GM21717 (cell line): ENCODE measurements at regions not wholly inside any gene's neighbourhood (a gene's known extent, or its start where the extent isn't known, plus 50 kb on each side); places are given as distances from the start of the nearest gene placed in this dataset.

Experiments used
- ATAC-seq: cut with Tn5 transposase; IDR thresholded peaks from one replicate; pipeline ENCODE4 v1.9.1; 2021; ENCODE audit warnings: mild to moderate bottlenecking, moderate library complexity; ENCODE audit not compliant: unreplicated experiment

- ATAC-seq, result no peak
Observed at GRCh38 chr10:128775743-128776142, 649.5 kb upstream of the MKI67 start.

- ATAC-seq, result no peak
Observed at GRCh38 chr10:128776673-128777252, 650.5 kb upstream of the MKI67 start.

GRCh38 chr10:128777342-128777741, 651.1 kb upstream of the MKI67 start:
- ATAC-seq, result no peak

- no peak for ATAC-seq
Observed at GRCh38 chr10:128779416-128779815, 653.2 kb upstream of the MKI67 start.

GRCh38 chr10:128780156-128780761, 654.0 kb upstream of the MKI67 start:
- no peak for ATAC-seq

- no peak for ATAC-seq
Observed at GRCh38 chr10:128781637-128782036, 655.4 kb upstream of the MKI67 start.

- ATAC-seq, result no peak
Observed at GRCh38 chr10:128784444-128784843, 658.2 kb upstream of the MKI67 start.

GRCh38 chr10:128792426-128793140, 666.4 kb upstream of the MKI67 start:
- no peak for ATAC-seq

- no peak for ATAC-seq
Observed at GRCh38 chr10:128793726-128794655, 667.8 kb upstream of the MKI67 start.

- no peak for ATAC-seq
Observed at GRCh38 chr10:128796396-128796912, 670.2 kb upstream of the MKI67 start.

GRCh38 chr10:128802062-128802461, 665.0 kb upstream of the MGMT start:
- ATAC-seq, result no peak

- no peak for ATAC-seq
Observed at GRCh38 chr10:128803790-128804189, 663.3 kb upstream of the MGMT start.

- no peak for ATAC-seq
Observed at GRCh38 chr10:128804411-128804810, 662.6 kb upstream of the MGMT start.

GRCh38 chr10:128808921-128809440, 658.1 kb upstream of the MGMT start:
- no peak for ATAC-seq

GRCh38 chr10:128811511-128811910, 655.5 kb upstream of the MGMT start:
- ATAC-seq, result no peak

- ATAC-seq, result no peak
Observed at GRCh38 chr10:128812000-128812399, 655.0 kb upstream of the MGMT start.

- ATAC-seq, result no peak
Observed at GRCh38 chr10:128813574-128813973, 653.5 kb upstream of the MGMT start.

GRCh38 chr10:128814024-128814423, 653.0 kb upstream of the MGMT start:
- ATAC-seq, result no peak

GRCh38 chr10:128814782-128815181, 652.3 kb upstream of the MGMT start:
- ATAC-seq, result no peak

- no peak for ATAC-seq
Observed at GRCh38 chr10:128816726-128817125, 650.3 kb upstream of the MGMT start.

GRCh38 chr10:128817636-128818035, 649.4 kb upstream of the MGMT start:
- no peak for ATAC-seq
